Brain pericyte (primary cell): ENCODE measurements at regions not wholly inside any gene's neighbourhood (a gene's known extent, or its start where the extent isn't known, plus 50 kb on each side); places are given as distances from the start of the nearest gene placed in this dataset.

Experiments
- DNase-seq: peaks from one replicate; pipeline ENCODE4 v3.0.0-alpha.2; 2012; ENCODE audit warnings: low read depth, low spot score

DNA sequence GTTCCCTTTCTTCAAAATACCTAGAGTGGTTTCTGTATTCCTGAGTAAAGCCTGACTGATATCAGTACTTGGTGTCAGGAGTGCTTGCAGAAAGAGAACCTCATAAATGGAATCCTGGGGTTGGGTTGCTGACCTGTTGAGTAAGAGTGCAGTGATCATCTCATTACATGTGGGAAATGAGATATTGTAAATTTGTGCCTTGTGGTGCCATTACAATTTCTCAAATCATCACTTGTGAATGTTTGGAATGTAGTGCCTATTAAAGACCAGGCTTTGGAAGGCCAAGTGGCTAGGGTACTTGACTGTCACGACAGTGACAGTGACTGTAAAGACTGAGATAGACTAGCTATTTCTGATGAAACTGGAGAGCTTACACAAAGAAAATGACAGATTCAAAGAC is 176.7 kb upstream of the CTTNBP2NL start:
- DNase-seq: no peak

- DNase-seq: no peak
Observed at GRCh38 chr1:112230232-112230631, 165.8 kb upstream of the CTTNBP2NL start.

- DNase-seq: no peak
Observed at GRCh38 chr1:112231331-112231730, 164.7 kb upstream of the CTTNBP2NL start.

DNA sequence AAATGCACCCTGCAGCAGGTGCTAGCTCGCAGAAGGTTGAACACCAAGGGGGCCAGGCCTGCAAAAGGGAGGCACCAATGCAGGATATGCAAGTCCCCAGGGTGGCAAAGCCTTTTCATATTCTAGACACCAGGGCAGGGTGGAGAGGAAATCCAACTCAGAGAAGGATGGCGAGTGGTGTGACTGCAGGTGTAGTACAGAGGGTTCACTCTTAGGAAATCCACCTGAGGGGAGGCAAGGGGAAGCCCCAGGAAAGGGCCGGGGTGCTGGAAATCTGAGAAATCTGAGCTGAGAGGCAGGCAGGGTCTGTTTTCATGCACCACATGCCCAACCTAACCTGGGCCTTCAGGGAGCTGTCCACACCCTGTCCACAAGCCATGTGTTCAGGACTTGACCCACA is 163.2 kb upstream of the CTTNBP2NL start:
- DNase-seq: no peak

DNA sequence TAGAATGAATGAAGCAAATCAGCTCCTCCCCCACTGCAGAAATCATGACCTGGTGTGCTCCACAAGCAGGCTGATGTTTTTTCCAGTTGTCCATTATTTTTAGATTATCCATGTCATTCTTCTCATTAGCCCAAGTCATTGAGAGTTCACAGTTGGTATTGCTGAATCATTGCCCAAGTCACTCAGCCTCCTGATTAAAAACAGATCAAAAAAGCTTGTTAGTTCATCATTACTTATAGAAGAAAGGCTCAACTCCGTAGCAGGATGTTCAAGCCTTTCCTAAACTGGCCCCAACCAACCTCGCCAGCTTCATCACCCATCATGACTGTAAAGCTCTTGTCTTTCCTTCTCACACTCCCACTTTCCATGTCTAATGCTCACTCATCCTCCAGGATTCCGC is 161.3 kb upstream of the CTTNBP2NL start:
- DNase-seq: no peak

DNA sequence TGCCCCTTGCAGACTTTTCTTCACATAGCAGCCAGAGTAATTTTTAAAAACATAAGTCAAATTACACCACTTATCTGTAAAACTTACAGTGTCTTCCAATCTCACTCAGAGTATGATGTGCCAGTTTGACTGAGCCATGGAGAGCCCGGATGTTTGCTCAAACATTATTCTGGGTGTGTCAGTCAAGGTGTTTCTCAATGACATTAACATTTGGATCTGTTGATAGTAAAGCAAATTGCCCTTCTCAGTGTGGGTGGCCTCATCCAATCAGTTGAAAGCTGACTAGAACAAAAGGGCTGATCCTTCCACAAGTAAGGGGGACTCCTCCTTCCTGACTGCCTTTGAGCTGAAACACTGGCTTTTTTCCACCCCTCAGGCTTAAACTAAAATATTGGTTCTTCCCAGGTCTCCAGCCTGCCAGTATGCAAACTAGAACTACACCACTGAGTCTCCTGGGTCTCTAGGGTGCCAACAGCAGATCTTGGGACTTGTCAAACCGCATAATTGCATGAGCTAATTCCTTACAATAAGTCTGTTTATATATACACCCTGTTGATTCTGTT is 157.9 kb upstream of the CTTNBP2NL start:
- DNase-seq: no peak

DNA sequence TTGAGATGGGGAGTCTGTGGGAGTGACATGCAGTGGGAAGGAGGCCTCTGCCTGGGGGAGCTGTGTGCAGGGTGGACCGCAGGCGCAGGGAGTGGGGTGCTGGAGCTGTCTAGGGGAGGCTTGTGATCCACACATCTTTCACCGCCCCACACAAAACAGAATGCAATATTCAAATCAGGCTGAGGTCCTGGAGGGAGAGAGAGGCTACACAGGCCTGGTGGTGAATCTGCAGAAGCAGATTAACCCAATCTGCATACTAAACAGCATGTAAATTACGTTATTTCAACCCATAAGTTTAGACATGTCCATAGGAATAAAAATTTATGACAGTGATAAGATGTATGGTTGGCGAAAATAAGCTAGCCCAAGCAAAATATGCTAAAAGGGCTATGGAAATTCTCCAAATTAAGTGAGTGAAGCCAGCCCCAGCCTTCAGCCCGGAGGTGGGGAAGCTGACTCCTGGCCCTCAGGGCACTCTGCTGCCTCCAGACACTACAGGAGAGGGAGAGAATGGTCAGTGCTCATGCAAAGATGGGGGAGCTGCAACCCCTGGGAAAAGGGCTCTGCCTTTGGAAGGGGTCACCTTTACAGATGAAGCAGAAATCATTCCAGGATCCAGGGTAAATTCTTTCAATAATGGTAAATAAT is 156.2 kb upstream of the CTTNBP2NL start:
- DNase-seq: no peak

GRCh38 chr1:112242470-112242869 is 153.5 kb upstream of the CTTNBP2NL start:
- no peak for DNase-seq

DNA sequence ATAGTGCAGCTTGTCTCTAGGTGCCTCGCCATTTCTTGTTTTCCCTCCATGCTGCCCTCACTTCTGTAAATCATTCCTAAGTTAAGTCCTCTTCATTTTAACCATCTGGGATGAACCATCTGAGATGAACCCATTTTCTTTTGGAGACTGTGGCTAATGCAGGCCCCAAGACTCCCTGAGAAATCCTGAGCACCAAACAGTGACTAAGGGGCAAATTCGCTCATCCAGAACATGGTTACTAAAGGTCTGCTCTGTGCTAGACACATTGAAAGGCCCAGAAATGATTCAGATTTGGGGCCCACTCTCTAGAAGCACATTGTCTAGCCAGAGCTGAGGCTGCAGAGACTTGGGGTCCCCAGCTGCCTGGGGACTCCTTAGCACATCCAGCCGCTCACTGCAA is 151.9 kb upstream of the CTTNBP2NL start:
- no peak for DNase-seq

DNA sequence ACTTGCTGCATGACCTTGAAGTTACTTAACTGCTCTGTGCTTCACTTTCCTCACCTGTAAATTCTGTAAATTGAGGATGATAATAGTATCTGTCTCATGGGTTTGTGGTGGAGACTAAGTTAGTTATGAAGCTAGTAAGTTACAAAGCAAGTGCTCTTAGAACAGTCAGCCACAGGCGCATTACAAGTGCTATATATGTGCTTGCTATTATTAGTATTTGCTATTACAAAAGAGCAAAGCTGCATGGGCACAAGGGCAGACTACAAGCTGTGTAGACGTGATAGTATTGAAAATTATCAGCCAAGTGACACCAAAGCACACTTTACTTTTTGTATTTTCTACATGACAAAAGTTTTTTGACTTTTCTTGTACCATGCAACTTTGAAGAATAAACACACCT is 150.9 kb upstream of the CTTNBP2NL start:
- no peak for DNase-seq

- no peak for DNase-seq
Observed at GRCh38 chr1:112247036-112247597, 148.9 kb upstream of the CTTNBP2NL start.

GRCh38 chr1:112247961-112248360 is 148.1 kb upstream of the CTTNBP2NL start:
- no peak for DNase-seq

- DNase-seq: no peak
Observed at GRCh38 chr1:112250892-112251291, 145.1 kb upstream of the CTTNBP2NL start.

DNA sequence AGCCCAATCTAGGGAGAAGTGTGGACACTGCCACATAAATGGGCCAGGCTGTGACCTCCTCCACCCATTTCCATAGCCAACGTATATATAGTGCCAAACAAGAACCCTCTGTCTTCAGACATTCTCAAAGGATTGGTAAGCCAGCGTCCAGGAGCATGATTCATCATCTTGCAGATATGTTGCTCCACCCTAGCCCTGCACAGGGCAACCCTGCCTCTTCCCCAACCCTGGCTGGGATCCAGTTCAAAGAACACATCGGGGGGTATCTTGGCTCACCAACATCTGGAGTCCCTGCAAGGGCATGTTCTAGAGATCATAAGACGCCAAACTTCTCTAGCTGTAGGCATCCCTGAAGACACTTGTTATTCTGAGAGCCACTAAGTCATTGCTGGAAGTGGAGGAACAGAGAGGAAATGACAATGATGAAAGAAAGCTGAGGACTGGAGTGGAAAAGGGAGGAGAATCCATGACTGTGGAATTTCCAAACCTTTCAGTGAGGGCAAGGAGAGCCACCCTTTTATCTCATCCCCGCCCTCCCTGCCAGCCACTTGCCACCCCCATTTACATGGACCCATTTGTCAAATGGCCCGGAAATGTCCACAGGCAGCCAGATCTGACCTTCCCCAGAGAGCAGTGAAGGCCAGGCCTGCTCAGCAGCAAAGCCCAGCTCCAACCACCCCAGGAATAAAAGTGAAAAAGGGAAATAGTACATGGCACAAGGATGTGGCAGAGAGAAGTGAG is 144.1 kb upstream of the CTTNBP2NL start:
- no peak for DNase-seq

GRCh38 chr1:112253366-112253765 is 142.6 kb upstream of the CTTNBP2NL start:
- DNase-seq: no peak

DNA sequence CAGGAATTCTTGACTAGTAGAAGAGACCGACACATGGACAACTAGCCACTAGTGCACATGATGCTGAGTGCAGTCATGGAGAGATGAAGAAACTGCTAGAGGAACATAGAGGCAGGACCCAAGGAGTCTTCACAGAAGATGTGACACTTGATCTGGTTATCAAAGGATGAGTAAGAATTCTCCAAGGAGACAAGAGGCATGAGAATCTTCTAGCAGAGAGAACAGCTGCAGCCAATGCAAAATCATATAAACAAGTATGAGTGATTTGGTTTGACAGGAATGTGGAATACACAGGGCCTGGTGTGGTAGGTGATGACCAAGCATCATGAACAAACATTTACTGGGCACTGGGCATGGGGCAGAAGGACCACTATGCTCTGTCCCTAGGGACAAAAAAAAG is 140.9 kb upstream of the CTTNBP2NL start:
- DNase-seq: no peak

DNA sequence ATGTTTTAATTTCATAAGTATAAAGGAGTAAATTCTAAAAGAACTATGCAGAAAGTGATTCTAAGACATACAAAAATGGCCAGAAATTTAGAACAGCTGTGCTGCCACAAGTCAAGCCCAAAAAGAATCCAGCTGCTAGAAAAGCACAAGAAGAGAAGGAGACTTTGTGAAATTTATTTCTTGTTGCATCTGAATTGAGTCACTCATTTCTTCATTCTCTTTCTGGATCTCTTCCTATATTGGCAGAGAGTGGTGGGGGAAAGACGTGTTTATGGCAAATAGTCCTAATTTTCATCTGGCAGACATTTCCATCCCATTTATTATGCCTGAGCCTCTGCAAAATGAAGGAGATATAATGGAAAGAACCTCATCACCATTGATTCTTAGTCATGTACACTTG is 139.6 kb upstream of the CTTNBP2NL start:
- DNase-seq: no peak

DNA sequence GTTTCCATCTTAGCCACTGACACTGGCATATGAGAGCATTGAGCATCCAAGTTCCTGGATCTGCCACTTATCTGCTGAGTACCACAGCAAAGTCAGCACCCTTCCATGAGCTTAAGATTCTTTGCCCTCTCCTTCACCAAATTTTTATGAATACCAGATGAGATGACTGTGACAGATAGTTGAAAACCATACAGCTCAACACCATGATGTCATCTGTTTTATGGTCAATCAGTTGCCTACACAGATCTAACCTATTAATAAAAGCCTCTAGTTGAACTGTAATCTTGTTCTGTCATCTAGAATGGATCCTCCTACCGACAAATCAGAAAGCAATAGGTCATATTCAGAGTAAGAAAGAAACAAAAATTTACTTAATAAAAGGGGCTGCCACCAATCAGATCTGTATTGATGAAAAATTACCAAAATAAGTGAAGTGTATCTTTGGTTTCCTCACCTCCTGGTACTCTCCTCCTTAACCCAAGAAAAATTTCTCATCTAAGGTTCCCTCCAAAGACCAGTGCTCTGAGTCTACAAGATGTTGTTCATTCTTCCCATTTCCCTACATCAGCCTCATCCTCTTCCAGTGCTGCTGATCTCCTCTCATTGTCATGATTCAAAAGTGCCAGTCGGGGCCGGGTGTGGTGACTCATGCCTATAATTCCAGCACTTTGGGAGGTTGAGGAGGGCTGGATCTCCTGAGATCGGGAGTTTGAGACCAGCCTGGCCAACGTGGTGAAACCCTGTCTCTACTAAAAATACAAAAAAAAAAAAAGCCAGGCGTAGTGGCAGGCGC is 138.8 kb upstream of the CTTNBP2NL start:
- no peak for DNase-seq

GRCh38 chr1:112260699-112261098 is 135.3 kb upstream of the CTTNBP2NL start:
- no peak for DNase-seq

DNA sequence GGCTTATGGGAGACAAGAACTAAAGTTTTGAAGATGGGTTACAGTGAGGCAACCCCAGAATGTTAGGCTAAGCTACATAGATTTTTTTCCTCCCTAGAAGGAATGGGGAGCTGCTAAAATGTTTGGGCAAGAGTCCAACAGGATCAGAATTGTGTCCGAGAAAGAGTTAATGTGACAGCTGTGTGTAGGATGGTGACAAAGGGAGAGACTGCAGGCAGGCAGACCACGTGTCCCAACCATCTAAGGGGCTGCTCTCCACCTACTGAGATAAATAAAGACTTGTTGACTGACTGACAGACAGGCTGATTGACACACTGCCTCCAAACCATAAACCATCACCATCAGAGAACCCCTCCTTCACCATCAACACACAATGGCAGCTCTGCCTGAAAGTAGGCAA is 133.7 kb upstream of the CTTNBP2NL start:
- no peak for DNase-seq

DNA sequence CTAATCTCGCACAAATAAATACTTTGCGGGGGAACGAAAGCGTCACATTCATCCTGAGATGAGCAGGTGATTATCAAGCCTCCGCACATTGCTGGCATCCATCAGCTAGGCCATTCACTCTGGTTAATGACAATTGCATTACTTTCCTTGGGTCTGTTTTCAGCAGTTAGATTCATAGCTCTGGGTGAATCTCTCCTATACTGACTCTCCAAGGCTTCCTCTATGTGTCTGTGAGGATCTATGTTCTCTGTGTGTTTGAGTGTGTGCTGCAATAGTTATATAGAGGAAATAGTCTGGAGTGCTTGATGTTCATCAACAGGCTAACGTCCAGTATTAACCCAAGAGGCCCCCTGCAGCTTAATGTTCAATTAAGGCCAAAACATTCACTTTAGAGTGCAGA is 133.0 kb upstream of the CTTNBP2NL start:
- DNase-seq: no peak

DNA sequence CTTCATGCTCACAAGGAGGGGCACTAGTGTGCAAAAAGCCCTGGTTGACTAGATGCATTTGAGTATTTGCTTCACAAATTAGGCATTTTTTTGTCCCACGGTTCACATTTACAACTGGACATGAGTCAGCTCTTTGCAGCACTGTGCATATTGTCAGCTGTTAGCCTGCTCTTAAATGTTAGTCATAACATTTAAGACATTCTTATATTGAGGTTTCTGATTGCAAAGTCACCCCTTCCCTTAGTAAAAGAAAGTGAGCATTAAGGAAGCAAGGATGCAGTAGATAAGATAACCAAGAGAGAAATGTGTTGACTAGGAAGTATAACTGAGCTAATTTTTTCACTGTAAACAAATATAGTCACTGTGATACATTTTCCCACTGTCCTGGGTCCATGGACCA is 132.6 kb upstream of the CTTNBP2NL start:
- no peak for DNase-seq
